Progenitor cell of endocrine pancreas (in vitro differentiated cells): ENCODE measurements at regions not wholly inside any gene's neighbourhood (a gene's known extent, or its start where the extent isn't known, plus 50 kb on each side); places are given as distances from the start of the nearest gene placed in this dataset.

ENCODE experiments used
- DNase-seq: peaks from one replicate; pipeline ENCODE4 v3.0.0; 2021; ENCODE audit warnings: low spot score; ENCODE audit not compliant: unreplicated experiment
- H3K27ac Mint-ChIP-seq: 2 replicates; pipeline ENCODE4 v1.8.0; 2021; ENCODE audit warnings: mild to moderate bottlenecking, moderate library complexity, mixed read lengths
- H3K27me3 Mint-ChIP-seq: 2 replicates; pipeline ENCODE4 v1.8.0; 2021; ENCODE audit warnings: mixed read lengths
- H3K36me3 Mint-ChIP-seq: 2 replicates; pipeline ENCODE4 v1.8.0; 2022; ENCODE audit warnings: mixed read lengths; ENCODE audit not compliant: insufficient read depth
- H3K4me1 Mint-ChIP-seq: 2 replicates; pipeline ENCODE4 v1.8.0; 2021; ENCODE audit warnings: low read depth, mixed read lengths
- H3K4me3 Mint-ChIP-seq: 2 replicates; pipeline ENCODE4 v1.8.0; 2021; ENCODE audit warnings: low read depth, mild to moderate bottlenecking, moderate library complexity, mixed read lengths
- H3K9me3 Mint-ChIP-seq: 2 replicates; pipeline ENCODE4 v1.8.0; 2021; ENCODE audit warnings: low read depth, mixed read lengths
- TF ChIP-seq, protein P1 (sequence below): fragments of 200-600 bp; sonication (generic); IDR thresholded peaks from one replicate; pipeline ENCODE4 v1.5.0; 2021; ENCODE audit warnings: antibody characterized with exemption, mild to moderate bottlenecking; ENCODE audit not compliant: unreplicated experiment

DNA sequence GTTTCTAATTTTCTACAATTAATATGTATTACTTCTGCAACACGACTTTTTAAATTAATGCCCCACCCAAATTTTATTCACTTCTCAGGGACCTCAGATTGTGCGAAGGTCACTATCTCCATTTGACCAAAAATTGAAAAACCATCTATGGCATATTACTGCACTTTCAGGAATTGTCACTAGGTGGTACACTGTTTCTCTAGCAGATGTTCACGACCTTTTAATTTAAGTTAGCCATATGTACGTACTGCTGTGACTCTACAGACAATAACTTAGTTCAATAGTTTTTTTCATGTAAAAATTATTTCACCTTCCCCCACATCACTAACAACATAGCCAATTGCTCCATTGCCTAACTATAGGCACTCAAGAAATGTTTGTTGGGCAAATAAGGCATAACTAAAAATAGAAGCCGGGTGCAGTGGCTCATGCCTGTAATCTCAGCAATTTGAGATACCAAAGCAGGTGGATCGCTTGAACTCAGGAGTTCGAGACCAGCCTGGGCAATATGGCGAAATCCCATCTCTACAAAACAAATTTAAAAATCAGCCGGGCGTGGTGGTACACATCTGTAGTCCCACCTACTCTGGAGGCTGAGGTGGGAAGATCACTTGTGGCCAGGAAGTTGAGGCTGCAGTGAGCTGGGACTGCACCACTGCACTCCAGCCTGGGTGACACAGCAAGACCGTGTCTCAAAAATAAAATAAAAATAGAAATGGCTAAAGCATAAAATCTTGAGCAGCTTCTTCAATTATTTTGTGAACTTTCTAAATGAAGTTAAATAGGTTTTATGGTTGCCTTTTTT lies 75.7 kb upstream of the PKN2 start:
- H3K9me3 Mint-ChIP-seq: no peaks in the 10 kb centered on the region
- no peak overlapping the region for H3K27ac Mint-ChIP-seq
- H3K27me3 Mint-ChIP-seq: no peaks in the 10 kb centered on the region
- no peak overlapping the region for H3K4me3 Mint-ChIP-seq
- TF ChIP-seq, protein P1, sequence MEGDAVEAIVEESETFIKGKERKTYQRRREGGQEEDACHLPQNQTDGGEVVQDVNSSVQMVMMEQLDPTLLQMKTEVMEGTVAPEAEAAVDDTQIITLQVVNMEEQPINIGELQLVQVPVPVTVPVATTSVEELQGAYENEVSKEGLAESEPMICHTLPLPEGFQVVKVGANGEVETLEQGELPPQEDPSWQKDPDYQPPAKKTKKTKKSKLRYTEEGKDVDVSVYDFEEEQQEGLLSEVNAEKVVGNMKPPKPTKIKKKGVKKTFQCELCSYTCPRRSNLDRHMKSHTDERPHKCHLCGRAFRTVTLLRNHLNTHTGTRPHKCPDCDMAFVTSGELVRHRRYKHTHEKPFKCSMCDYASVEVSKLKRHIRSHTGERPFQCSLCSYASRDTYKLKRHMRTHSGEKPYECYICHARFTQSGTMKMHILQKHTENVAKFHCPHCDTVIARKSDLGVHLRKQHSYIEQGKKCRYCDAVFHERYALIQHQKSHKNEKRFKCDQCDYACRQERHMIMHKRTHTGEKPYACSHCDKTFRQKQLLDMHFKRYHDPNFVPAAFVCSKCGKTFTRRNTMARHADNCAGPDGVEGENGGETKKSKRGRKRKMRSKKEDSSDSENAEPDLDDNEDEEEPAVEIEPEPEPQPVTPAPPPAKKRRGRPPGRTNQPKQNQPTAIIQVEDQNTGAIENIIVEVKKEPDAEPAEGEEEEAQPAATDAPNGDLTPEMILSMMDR: peak; percentile 63
- no peaks in the 10 kb centered on the region for H3K4me1 Mint-ChIP-seq
- DNase-seq: no peak
- no peaks in the 10 kb centered on the region for H3K36me3 Mint-ChIP-seq

DNA sequence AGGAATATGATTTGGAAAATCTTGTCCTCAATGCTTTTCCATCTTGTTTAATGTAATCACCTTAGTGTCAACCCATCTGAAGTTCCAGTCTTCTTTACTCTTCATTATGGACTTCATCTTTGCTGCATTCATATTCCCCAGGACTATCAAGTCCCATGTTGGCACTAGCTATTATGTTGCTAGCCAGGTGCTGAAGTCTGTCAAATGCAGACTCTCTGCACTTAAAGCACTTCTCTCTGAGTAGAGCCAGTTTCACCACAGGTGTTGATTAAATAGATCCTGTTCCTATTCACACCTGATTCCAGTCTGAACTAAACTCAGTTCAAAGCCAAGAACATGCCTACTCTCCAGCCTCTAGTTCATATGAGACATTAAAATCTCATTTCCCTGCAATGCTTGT lies 75.0 kb upstream of the PKN2 start:
- H3K4me3 Mint-ChIP-seq: no peak overlapping the region
- DNase-seq: no peak
- TF ChIP-seq, protein P1: no peak
- H3K36me3 Mint-ChIP-seq: no peaks in the 10 kb centered on the region
- no peaks in the 10 kb centered on the region for H3K9me3 Mint-ChIP-seq
- H3K27ac Mint-ChIP-seq: no peak overlapping the region
- H3K4me1 Mint-ChIP-seq: no peaks in the 10 kb centered on the region
- no peaks in the 10 kb centered on the region for H3K27me3 Mint-ChIP-seq

DNA sequence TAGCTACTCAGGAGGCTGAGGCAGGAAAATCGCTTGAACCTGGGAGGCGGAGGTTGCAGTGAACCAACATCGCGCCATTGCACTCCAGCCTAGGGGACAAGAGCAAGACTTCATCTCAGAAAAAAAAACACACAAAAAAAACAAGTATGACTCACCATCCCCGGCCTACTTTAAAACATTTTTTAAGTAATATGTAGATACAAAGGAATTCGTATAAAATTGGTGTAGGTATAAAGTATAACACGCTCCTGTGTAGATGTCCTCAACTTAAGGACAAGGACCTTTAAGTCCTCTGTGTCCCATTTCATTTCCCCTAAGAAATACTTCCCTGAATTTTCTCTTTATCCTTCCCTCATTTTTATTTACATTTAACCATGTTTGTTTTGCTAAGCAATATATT lies 73.4 kb upstream of the PKN2 start:
- TF ChIP-seq, protein P1: no peak
- Mint-ChIP-seq H3K9me3 (no peaks in the 10 kb centered on the region), H3K27me3 (no peaks in the 10 kb centered on the region), H3K4me3 (no peak overlapping the region), H3K27ac (no peak overlapping the region), H3K4me1 (no peaks in the 10 kb centered on the region), H3K36me3 (no peaks in the 10 kb centered on the region)
- DNase-seq: no peak

DNA sequence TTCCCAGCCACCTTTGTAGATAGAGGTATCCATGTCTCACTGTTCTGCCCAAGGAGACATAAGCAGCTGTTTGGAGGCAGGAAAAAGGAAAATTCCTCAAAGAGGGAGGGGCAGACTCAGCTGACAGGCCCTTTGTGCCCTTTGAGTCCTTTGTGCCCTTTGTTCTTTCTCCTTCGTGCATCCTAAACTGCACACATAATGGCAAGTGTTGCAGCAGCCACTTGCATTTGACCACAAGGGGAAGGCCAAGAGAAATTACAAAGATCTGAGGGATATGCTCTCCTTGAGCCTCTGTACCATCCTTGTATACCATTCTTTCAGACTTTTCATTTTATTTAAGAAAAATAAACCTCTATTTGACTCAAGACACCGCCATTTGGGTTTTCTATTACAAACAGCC lies 71.8 kb upstream of the PKN2 start:
- Mint-ChIP-seq H3K4me3 (no peak overlapping the region), H3K4me1 (no peaks in the 10 kb centered on the region), H3K9me3 (peaks cover 4% of the 10 kb centered on the region), H3K27ac (no peak overlapping the region), H3K27me3 (no peaks in the 10 kb centered on the region), H3K36me3 (no peaks in the 10 kb centered on the region)
- TF ChIP-seq, protein P1: no peak
- no peak for DNase-seq

DNA sequence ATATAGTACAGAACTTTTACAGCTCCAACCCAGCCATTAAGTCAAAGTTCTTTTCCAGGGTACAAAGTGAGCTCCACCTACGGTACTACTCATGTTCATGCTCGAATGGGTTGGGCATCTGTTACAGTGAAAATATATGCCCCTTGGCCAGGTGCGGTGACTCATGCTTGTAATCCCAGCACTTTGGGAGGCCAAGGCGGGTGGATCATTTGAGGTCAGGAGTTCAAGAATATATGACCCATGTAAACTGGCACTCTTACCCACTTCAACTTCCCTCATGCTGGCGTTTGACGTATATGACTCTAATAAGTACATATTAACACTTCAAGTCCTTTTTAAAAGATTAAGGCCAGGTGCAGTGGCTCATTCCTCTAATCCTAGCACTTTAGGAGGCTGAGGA lies 71.3 kb upstream of the PKN2 start:
- Mint-ChIP-seq H3K9me3 (peaks cover 7% of the 10 kb centered on the region), H3K27ac (no peak overlapping the region), H3K27me3 (no peaks in the 10 kb centered on the region), H3K4me3 (no peak overlapping the region), H3K36me3 (peaks cover 2% of the 10 kb centered on the region), H3K4me1 (no peaks in the 10 kb centered on the region)
- TF ChIP-seq, protein P1: no peak
- DNase-seq: no peak
